GM18508 (cell line): ENCODE measurements at regions not wholly inside any gene's neighbourhood (a gene's known extent, or its start where the extent isn't known, plus 50 kb on each side); places are given as distances from the start of the nearest gene placed in this dataset.
"Not testable (repeated sequence)": the region's sequence is repeated elsewhere in the genome, so short reads cannot be mapped to it uniquely, and the experiment has no call there.

Experiments used
- ATAC-seq: cut with Tn5 transposase; IDR thresholded peaks from one replicate; pipeline ENCODE4 v1.9.1; 2021; ENCODE audit warnings: moderate number of reproducible peaks; ENCODE audit not compliant: insufficient read depth, unreplicated experiment

DNA sequence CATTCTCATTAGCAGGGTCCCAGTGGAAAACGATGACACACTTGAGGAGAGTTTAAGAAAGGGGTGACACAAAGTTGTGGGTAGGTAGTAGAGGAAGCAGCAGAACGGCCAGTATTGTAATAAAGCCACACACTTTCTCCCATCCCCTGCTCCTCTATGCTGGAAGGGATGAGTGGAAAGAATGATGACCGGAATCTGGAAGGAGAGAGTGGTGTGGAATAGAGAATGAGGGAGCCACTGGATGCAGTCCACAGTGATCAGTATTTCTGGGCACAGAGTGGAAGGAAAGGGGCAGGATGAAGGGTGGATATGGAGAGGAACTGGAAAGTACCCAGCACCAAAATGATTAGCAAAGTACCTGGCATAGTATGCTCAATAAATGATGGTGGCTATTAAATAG is 133.8 kb upstream of the DAB2 start:
- no peak for ATAC-seq

GRCh38 chr5:39555788-39556187 is 131.0 kb upstream of the DAB2 start:
- ATAC-seq: no peak

GRCh38 chr5:39547553-39548154 is 122.9 kb upstream of the DAB2 start:
- ATAC-seq: no peak

GRCh38 chr5:39544941-39545340 is 120.2 kb upstream of the DAB2 start:
- no peak for ATAC-seq

DNA sequence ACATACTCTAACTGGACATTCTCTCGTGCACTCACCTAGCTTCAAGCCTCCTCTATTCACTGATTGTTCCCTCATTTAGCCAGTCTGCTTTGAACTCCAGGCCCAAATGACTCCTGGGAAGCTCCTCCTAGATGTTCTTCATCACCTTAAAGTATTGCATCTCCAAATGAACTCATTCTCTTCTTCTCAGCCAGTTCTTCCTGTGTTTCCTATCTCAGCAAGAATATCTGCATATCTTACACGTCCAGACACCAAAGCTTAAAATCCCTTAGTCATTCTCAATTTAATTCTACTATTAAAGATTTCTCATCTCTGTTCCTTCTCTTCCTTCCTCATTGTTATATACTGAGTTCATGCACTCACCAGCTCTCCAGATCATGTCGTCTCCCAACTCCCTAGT is 118.6 kb upstream of the DAB2 start:
- ATAC-seq: no peak

DNA sequence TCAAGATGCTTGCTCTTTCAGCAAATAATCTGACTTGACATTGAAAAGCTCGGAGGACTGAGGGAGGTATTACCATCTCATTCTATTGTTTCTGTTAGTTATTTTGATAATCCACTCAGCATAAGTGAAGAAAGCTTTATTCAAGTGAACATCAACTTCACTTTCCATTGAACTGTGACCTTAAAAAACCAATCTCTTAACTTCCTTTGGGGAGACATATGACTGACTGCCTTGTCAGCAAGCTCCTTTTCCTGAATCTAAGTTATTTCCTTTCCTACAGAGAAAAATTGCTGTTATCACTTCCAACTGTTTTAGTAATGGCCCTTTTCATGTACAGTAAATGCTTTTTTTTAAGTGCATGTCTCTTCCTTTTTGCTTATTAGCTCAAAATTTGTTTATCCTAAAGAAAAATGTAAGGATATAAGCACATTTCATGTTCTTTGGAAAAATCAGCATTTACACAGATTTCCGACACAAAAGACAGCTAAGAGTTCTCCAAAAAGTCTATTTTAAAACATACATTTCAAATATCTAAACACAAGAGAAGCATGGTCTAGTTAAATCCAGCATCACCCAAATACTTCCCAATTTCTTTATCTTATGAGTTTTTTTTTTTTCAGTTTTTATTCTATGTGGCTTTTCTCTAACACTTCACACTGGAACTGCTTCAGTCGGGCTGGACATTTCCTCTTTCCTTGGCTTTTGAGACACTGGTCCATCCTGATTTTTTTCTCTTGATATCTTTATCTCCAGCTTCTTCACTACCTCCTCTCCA is 117.9 kb upstream of the DAB2 start:
- ATAC-seq: no peak

DNA sequence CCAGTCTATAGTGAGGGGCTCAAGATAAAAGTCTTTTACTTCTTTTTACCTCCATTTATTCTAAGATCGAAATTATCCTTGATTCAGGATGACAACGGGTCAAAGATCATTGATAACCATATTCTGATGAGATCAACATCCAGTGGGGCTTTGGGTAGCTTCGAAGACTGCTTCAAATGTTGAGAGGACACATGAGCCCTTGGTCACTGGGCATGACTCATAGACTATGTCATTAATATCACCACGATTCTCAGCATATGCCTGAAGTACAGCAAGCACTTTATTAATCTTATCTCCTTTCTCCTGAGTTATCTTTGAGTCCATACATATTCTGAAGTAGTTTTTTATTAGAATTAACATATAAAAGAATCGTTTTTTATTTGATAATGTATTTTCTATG is 117.1 kb upstream of the DAB2 start:
- no peak for ATAC-seq

DNA sequence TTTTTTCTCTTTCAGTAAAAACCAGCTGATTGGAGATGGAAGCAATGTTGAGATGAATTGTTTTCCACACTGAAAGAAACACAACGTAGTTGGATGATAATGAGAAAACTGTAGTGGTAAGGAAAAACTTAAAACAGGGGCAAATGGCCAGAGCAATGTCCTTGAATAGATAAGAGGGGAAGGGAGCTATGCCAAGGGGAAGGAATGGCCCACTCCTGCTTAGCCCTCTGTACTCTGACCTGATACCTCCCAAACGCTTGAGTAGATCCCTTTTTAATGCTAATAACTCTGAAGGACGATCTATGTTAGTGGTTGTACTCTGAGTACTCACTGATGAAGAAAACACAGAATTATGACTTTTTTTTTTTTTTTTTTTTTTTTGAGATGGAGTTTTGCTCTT is 114.7 kb upstream of the DAB2 start:
- ATAC-seq: no peak

DNA sequence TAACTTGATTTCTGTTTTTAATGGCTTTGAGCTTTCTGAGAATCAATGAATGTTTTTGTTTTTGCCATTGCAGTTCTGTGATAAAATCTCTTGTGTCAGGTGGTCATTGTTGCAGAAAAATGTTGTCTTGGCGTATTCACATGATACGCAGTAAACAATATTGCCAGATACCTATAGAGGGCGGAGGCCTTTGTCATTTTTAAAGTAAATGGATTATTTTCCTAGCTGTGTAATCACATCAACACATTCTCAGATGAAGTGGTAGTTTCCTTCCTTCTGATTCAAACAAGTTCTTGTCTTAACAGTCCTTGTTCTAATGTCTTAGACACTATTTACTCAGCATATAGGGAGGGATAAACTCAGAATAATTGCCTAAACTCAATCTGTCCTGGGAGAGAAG is 109.9 kb upstream of the DAB2 start:
- ATAC-seq: no peak

- no peak for ATAC-seq
Observed at GRCh38 chr5:39533749-39534148, 109.0 kb upstream of the DAB2 start.

- no peak for ATAC-seq
Observed at GRCh38 chr5:39532511-39532910, 107.7 kb upstream of the DAB2 start.

GRCh38 chr5:39531306-39531705 is 106.5 kb upstream of the DAB2 start:
- ATAC-seq: no peak

DNA sequence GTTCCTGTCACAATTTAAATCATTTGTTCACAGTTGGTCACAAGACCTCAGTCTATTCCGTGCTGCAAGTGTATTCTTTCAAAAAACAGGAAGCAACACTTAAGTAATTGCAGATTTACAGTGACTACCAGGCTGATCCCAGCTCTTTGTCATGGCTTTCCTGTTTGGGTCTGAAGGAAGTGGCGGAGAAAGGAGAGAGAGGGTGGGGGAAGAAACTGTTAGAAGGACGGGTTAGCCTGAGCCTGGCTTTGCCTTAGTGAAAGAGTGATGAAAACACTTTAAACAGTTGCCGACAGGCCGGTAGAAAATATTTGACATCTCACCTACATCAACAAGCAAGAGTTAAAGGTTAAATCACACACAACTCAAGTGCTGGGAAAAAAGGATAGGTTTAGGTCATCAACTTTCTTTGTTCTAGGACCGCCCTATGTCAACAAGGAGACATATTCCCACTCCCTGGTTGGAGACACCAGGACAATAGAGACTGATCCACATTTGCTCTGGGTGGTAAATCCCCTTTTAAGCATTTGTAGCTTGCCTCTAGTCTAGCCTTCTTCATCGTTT is 102.2 kb upstream of the DAB2 start:
- ATAC-seq: no peak

- not testable (repeated sequence) for ATAC-seq
Observed at GRCh38 chr5:39525781-39526180, 101.0 kb upstream of the DAB2 start.

DNA sequence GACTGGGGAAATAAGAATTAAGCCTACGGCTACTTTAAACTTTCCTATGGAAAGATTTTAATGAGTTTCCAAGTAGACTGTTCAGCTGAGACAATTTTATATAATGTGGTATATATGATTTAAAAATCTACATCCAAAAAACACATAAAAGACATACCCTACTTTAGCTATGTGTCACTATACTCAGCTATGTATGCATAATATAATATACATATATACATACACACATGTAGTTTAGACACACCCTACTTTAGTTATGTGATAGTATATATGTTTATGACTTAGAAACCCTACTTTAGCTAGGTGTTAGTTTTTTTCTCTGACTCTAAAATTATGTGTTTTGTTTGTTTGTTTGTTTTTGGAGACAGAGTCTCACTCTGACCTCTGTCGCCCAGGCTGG is 100.5 kb upstream of the DAB2 start:
- no peak for ATAC-seq

DNA sequence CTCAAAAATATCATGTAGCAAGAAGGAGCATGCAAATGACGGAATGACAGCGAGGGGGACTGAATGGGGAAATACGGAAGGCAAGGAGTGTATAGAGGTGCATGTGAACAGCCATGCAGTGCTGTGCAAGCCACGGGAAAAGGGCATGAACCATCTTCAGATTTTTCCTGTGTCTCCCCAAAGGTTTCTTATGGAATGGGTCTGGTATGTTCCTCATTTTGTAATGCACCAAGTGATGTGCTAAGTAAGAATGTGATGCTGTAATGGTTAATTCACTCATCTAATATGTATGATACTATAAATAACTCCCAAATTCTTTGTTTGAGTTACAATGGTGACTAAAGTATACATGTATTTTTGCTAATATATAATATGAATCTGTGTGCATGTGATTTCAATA is 99.0 kb upstream of the DAB2 start:
- ATAC-seq: no peak

DNA sequence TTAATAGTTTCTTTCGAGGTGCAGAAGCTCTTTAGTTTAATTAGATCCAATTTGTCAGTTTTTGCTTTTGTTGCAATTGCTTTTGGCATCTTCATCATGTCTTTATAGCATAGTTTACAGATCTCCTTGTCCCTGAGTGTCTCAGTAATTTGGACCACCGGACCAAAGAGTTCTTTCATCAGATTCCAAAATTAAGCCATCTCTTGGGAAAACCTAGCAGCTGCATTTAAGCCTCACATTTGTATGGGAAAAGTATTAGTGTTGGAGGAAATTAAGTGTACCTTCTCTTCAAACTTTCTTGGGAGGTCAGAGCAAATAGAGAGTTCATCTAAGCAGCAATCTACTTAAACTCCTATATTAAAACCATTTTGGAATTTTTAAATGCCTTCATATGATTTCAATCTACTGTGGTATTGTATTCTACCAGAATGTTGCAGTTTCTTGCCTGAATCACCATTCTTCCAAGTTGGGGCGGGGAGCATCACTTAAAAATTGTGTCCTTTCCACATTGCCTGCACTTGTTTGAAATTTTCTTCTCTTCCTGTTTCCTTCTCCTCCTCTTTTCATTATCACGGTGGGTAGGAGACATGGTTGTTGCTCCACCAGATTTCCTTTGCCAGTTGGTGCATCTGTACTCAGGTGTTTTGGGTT is 97.3 kb upstream of the DAB2 start:
- ATAC-seq: no peak

- ATAC-seq: no peak
Observed at GRCh38 chr5:39521098-39521860, 96.5 kb upstream of the DAB2 start.

DNA sequence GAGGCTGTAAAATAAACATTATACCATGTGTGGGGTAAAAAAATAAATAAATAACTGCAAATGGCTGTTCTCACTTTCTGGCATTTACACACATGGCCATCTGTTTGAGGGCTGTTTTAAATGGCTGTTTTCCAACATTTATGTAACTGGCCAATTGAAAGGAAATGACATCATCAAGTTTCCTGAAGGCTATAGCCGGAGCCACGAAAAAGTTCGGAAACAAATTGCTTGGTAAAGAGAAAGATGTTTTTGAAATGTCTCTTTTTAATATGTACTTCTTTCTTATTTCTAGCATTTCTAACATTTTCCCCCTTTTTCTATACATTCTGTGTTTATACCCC is 95.4 kb upstream of the DAB2 start:
- ATAC-seq: no peak

- ATAC-seq: no peak
Observed at GRCh38 chr5:39519566-39520231, 94.9 kb upstream of the DAB2 start.
